Body of pancreas (tissue), 4 donors: ENCODE measurements at regions not wholly inside any gene's neighbourhood (a gene's known extent, or its start where the extent isn't known, plus 50 kb on each side); places are given as distances from the start of the nearest gene placed in this dataset.

Experiments used
- ATAC-seq: fragments of 150-250 bp; one replicate; pipeline ENCODE4 v1.9.1; 2016
- DNase-seq, 4 donors: peaks; one replicate each; pipeline ENCODE4 v3.0.0-alpha.2; 2019
- H3K27ac ChIP-seq, 4 donors: fragments of 200-600 bp; sonication (generic); 1 replicate in 3 of 4; 2 replicates in 1 of 4; pipeline versions ENCODE4 v1.5.1 to v1.6.1; 2016 to 2019; ENCODE audit warnings: mild to moderate bottlenecking in 1 of 4, mixed read lengths in 1 of 4, moderate library complexity in 1 of 4
- H3K27me3 ChIP-seq, 2 donors: fragments of 200-600 bp; sonication (generic); one replicate each; pipeline ENCODE4 v1.6.0; 2016; ENCODE audit warnings: mild to moderate bottlenecking in 1 of 2
- H3K36me3 ChIP-seq, 2 donors: fragments of 200-600 bp; sonication (generic); replicated peaks in 1 of 2; 2 replicates each; pipeline ENCODE4 v1.5.1; 2016; ENCODE audit warnings: low read depth in 2 of 2; ENCODE audit not compliant: insufficient read depth in 1 of 2
- H3K4me1 ChIP-seq: fragments of 200-600 bp; sonication (generic); one replicate; pipeline ENCODE4 v1.6.0; 2016
- H3K4me3 ChIP-seq, 2 donors: fragments of 200-600 bp; sonication (generic); 1 replicate in 1 of 2; 2 replicates in 1 of 2; pipeline ENCODE4 v1.5.1; 2016 to 2019
- H3K9me3 ChIP-seq, 3 donors: fragments of 200-600 bp; sonication (generic); 1 replicate in 2 of 3; 2 replicates in 1 of 3; pipeline ENCODE4 v1.5.1; 2016
- CTCF ChIP-seq, 7 experiments: fragments of 450-650 bp in 4 of 7; fragments of 200-600 bp in 3 of 7; sonication (generic) in 3 of 7; IDR thresholded peaks; one replicate each; pipeline ENCODE4 v1.5.1; 2016 to 2019; ENCODE audit warnings: antibody characterized with exemption in 7 of 7
- POLR2A ChIP-seq, 3 donors: fragments of 450-650 bp; IDR thresholded peaks; one replicate each; pipeline ENCODE4 v1.6.1; 2016; ENCODE audit warnings: antibody characterized with exemption in 3 of 3, mild to moderate bottlenecking in 2 of 3
- WGBS, 2 donors: methylation state at CpG; one replicate each; pipeline ENCODE4 v1.1.5; 2017; 5-methylcytosine and 5-hydroxymethylcytosine counted together
- intact Hi-C: fragments of 100-400 bp; cut with DNase I; formaldehyde crosslinking; loops from one replicate; pipeline ENCODE4 v1.15.1; 2023

GRCh38 chr20:24831232-24831631, 117.8 kb upstream of the CST7 start:
- DNase-seq (no peak), ATAC-seq (no peak)
- H3K4me3 ChIP-seq = no peak overlapping the region
- H3K9me3 ChIP-seq = no peaks in the 10 kb centered on the region
- H3K4me1 ChIP-seq = no peaks in the 10 kb centered on the region
- no peaks in the 10 kb centered on the region for H3K36me3 ChIP-seq
- intact Hi-C loops = loop anchor here (10.0 kb wide), 1 partner anchor 516 kb away; no protein-coding TSS in a partner anchor
- 88 to 96% methylated on average over 1 of the region's 1 CpG for whole genome bisulfite sequencing, 2 donors
- H3K27me3 ChIP-seq = no peaks in the 10 kb centered on the region
- no peak overlapping the region for H3K27ac ChIP-seq
- TF ChIP-seq CTCF (IDR thresholded peaks at IDR 0.05) (no peak), POLR2A (IDR thresholded peaks at IDR 0.05) (no peak)

GRCh38 chr20:24832518-24832917, 116.6 kb upstream of the CST7 start:
- H3K4me1 ChIP-seq = no peaks in the 10 kb centered on the region
- intact Hi-C loops = loop anchor here (10.0 kb wide), 1 partner anchor 518 kb away; no protein-coding TSS in a partner anchor
- no peak for ATAC-seq
- TF ChIP-seq POLR2A (IDR thresholded peaks at IDR 0.05) (no peak), CTCF (IDR thresholded peaks at IDR 0.05) (no peak)
- 75 to 91% methylated on average over 6 of the region's 6 CpGs for WGBS, 2 donors
- no peak overlapping the region for H3K4me3 ChIP-seq
- H3K36me3 ChIP-seq = no peaks in the 10 kb centered on the region
- no peaks in the 10 kb centered on the region for H3K27me3 ChIP-seq
- DNase-seq = no peak
- no peaks in the 10 kb centered on the region for H3K9me3 ChIP-seq
- H3K27ac ChIP-seq = no peak overlapping the region

GRCh38 chr20:24833592-24833991, 115.5 kb upstream of the CST7 start:
- ATAC-seq = no peak
- WGBS, 2 donors = 78 to 80% methylated on average over 6 of the region's 6 CpGs
- Histone ChIP-seq H3K36me3 (no peaks in the 10 kb centered on the region), H3K4me1 (no peaks in the 10 kb centered on the region), H3K4me3 (no peak overlapping the region), H3K9me3 (no peaks in the 10 kb centered on the region), H3K27me3 (no peaks in the 10 kb centered on the region), H3K27ac (no peak overlapping the region)
- intact Hi-C loops = loop anchor here (10.0 kb wide), 1 partner anchor 519 kb away; no protein-coding TSS in a partner anchor
- no peak for DNase-seq
- TF ChIP-seq POLR2A (IDR thresholded peaks at IDR 0.05) (no peak), CTCF (IDR thresholded peaks at IDR 0.05) (no peak)

DNA sequence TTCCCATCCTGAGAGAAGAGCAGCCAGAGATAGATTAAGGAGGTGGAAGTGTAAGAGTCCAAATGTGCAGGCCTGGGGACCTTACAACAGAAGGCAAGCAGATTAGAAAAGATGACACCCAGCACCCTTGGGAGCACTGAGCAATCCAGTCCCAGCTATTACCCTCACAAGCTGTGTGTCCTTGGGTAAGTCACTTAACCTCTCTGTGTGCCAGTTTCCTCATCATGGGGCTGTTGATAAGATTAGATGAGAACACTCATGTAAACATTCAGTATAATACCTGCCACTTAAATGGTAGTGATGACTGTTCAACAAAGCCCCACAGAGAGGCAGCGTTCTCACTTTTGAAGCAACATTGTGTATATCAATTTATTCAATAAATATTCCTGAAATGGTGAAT, 114.8 kb upstream of the CST7 start:
- H3K36me3 ChIP-seq = no peaks in the 10 kb centered on the region
- WGBS, 2 donors = 75 to 86% methylated on average over 1 of the region's 1 CpG
- H3K27me3 ChIP-seq = no peaks in the 10 kb centered on the region
- no peaks in the 10 kb centered on the region for H3K4me1 ChIP-seq
- H3K4me3 ChIP-seq = no peak overlapping the region
- intact Hi-C loops = loop anchor here (10.0 kb wide), 1 partner anchor 520 kb away; no protein-coding TSS in a partner anchor
- H3K9me3 ChIP-seq = no peaks in the 10 kb centered on the region
- no peak for TF ChIP-seq POLR2A (IDR thresholded peaks at IDR 0.05)
- ATAC-seq (no peak), DNase-seq (no peak)
- H3K27ac ChIP-seq = no peak overlapping the region

- no peaks in the 10 kb centered on the region for H3K4me1 ChIP-seq
- intact Hi-C loops = loop anchor here (10.0 kb wide), 1 partner anchor 520 kb away; no protein-coding TSS in a partner anchor
- H3K27ac ChIP-seq = no peak overlapping the region
- DNase-seq (no peak), ATAC-seq (no peak)
- 73 to 81% methylated on average over 5 of the region's 5 CpGs for WGBS, 2 donors
- TF ChIP-seq CTCF (IDR thresholded peaks at IDR 0.05) = no peak
- no peak for TF ChIP-seq POLR2A (IDR thresholded peaks at IDR 0.05)
- H3K9me3 ChIP-seq = no peaks in the 10 kb centered on the region
- H3K27me3 ChIP-seq = no peaks in the 10 kb centered on the region
- no peaks in the 10 kb centered on the region for H3K36me3 ChIP-seq
- H3K4me3 ChIP-seq = no peak overlapping the region
Measured at GRCh38 chr20:24835195-24835594, 113.9 kb upstream of the CST7 start.
